HCT116 (cell line): ENCODE measurements at regions not wholly inside any gene's neighbourhood (a gene's known extent, or its start where the extent isn't known, plus 50 kb on each side); places are given as distances from the start of the nearest gene placed in this dataset.

ENCODE experiments used
- ATAC-seq: fragments of 200-7000 bp; cut with Tn5 transposase; 2 replicates; pipeline ENCODE4 v1.9.1; 2020; ENCODE audit warnings: mild to moderate bottlenecking, moderate library complexity
- BruUV-seq: library from RNA; stranded (reverse); fragments of 400-500 nt; replicated peaks from 2 replicates; lab custom pipeline; 2021; lab: Mats Ljungman, UMichigan
- CTCF ChIA-PET: fragments of 300-600 bp; sonication (Branson Sonifier 250); formaldehyde crosslinking; loops from one replicate; lab custom pipeline; 2021; ENCODE audit warnings: antibody characterized with exemption; lab: Charles Lee
- POLR2A ChIA-PET: fragments of 300-600, 350-600 bp; sonication (Branson Sonifier 250); formaldehyde crosslinking; loops from one replicate; lab custom pipeline; 2021; ENCODE audit warnings: antibody characterized with exemption; lab: Charles Lee
- RAD21 ChIA-PET, 2 experiments: fragments of 300-600 bp; sonication (Branson Sonifier 250); formaldehyde crosslinking; loops; one replicate each; lab custom pipeline; 2023; ENCODE audit warnings: low total read pairs in 2 of 2; ENCODE audit not compliant: uncharacterized antibody in 2 of 2, unreplicated experiment in 2 of 2, low non-redundant PET in 1 of 2; lab: Charles Lee
- DNase-seq: peaks from one replicate; pipeline ENCODE4 v3.0.0-alpha.2; 2010; ENCODE audit warnings: low read depth, low spot score
- H2AFZ ChIP-seq: fragments of 200-600 bp; shearing (Covaris generic), sonication (generic); 2 replicates; pipeline ENCODE4 v1.6.1; 2017; ENCODE audit warnings: low read depth, mixed run types, mixed read lengths, antibody characterized with exemption, low read length; ENCODE audit not compliant: poor library complexity, severe bottlenecking
- H3K27ac ChIP-seq: 2 replicates; pipeline ENCODE4 v1.5.1; 2012; ENCODE audit warnings: low read depth, low read length
- H3K27me3 ChIP-seq: fragments of 200-600 bp; sonication (generic); 2 replicates; pipeline ENCODE4 v1.6.1; 2016; ENCODE audit warnings: mixed run types, low read length, mixed read lengths; ENCODE audit not compliant: insufficient read depth
- H3K36me3 ChIP-seq, 2 experiments: fragments of 200-500 bp in 1 of 2; fragments of 200-600 bp in 1 of 2; sonication (Bioruptor generic) in 1 of 2; sonication (generic) in 1 of 2; 2 replicates each; pipeline versions ENCODE4 v1.5.1 to v1.6.1; 2014 to 2016; ENCODE audit warnings: low read length in 2 of 2, inconsistent platforms in 1 of 2, mixed read lengths in 1 of 2, mixed run types in 1 of 2; ENCODE audit not compliant: insufficient read depth in 2 of 2, control insufficient read depth in 1 of 2
- H3K4me1 ChIP-seq, 2 experiments: fragments of 200-600 bp in 1 of 2; sonication (generic) in 1 of 2; 2 replicates each; pipeline versions ENCODE4 v1.5.1 to v1.6.1; 2012 to 2017; ENCODE audit warnings: low read length in 2 of 2, inconsistent platforms in 1 of 2, mild to moderate bottlenecking in 1 of 2, mixed read lengths in 1 of 2, mixed run types in 1 of 2, moderate library complexity in 1 of 2; ENCODE audit not compliant: insufficient read depth in 2 of 2, control insufficient read depth in 1 of 2
- H3K4me2 ChIP-seq: fragments of 200-600 bp; sonication (generic); 2 replicates; pipeline ENCODE4 v1.6.1; 2017; ENCODE audit warnings: mixed run types, low read length, mixed read lengths
- H3K4me3 ChIP-seq, 2 experiments: fragments of 200-600 bp in 1 of 2; sonication (generic) in 1 of 2; replicated peaks in 1 of 2; 2 replicates each; pipeline ENCODE4 v1.5.1; 2011 to 2016; ENCODE audit warnings: low read length in 2 of 2, control low read depth in 1 of 2, low read depth in 1 of 2, mild to moderate bottlenecking in 1 of 2, mixed read lengths in 1 of 2, mixed run types in 1 of 2
- H3K79me2 ChIP-seq: fragments of 200-600 bp; sonication (generic); 2 replicates; pipeline ENCODE4 v1.6.1; 2017; ENCODE audit warnings: mild to moderate bottlenecking, mixed run types, low read length, moderate library complexity, mixed read lengths; ENCODE audit not compliant: insufficient read depth
- H3K9ac ChIP-seq: fragments of 200-600 bp; sonication (generic); 2 replicates; pipeline ENCODE4 v1.6.1; 2016; ENCODE audit warnings: low read length, mixed read lengths
- H3K9me2 ChIP-seq: fragments of 200-600 bp; sonication (generic), shearing (Covaris generic); 2 replicates; pipeline ENCODE4 v1.6.1; 2017; ENCODE audit warnings: mixed run types, mild to moderate bottlenecking, moderate library complexity; ENCODE audit not compliant: insufficient read depth
- H3K9me3 ChIP-seq, 2 experiments: fragments of 200-500 bp in 1 of 2; fragments of 200-600 bp in 1 of 2; sonication (Bioruptor generic) in 1 of 2; sonication (generic) in 1 of 2; 2 replicates each; pipeline ENCODE4 v1.6.1; 2014 to 2017; ENCODE audit warnings: low read length in 2 of 2, mixed read lengths in 2 of 2, inconsistent platforms in 1 of 2, low read depth in 1 of 2, mild to moderate bottlenecking in 1 of 2, mixed run types in 1 of 2, moderate library complexity in 1 of 2; ENCODE audit not compliant: control insufficient read depth in 1 of 2, insufficient read depth in 1 of 2
- H4K20me1 ChIP-seq: fragments of 200-600 bp; sonication (generic), shearing (Covaris generic); 2 replicates; pipeline ENCODE4 v1.6.1; 2017; ENCODE audit warnings: mixed run types, mild to moderate bottlenecking, moderate library complexity; ENCODE audit not compliant: insufficient read depth
- ATF3 ChIP-seq: IDR thresholded peaks from 2 replicates; pipeline ENCODE4 v1.6.1; 2012
- CEBPB ChIP-seq: IDR thresholded peaks from 2 replicates; pipeline ENCODE4 v1.6.1; 2012; ENCODE audit warnings: low read depth
- CTCF ChIP-seq, 3 experiments: fragments of 200-600 bp in 1 of 3; sonication (generic) in 1 of 3; IDR thresholded peaks in 2 of 3; conservative IDR thresholded peaks in 1 of 3; 2 replicates each; pipeline ENCODE4 v1.5.1; 2012 to 2017; ENCODE audit warnings: low read depth in 2 of 3, low read length in 2 of 3, antibody characterized with exemption in 1 of 3, borderline replicate concordance in 1 of 3, control low read depth in 1 of 3, mild to moderate bottlenecking in 1 of 3, mixed read lengths in 1 of 3, mixed run types in 1 of 3, moderate library complexity in 1 of 3; ENCODE audit not compliant: insufficient read depth in 1 of 3
- ELF1 ChIP-seq: IDR thresholded peaks from 2 replicates; pipeline ENCODE4 v1.6.1; 2012; ENCODE audit warnings: low read depth, borderline replicate concordance
- FOSL1 ChIP-seq: IDR thresholded peaks from 2 replicates; pipeline ENCODE4 v1.6.1; 2012; ENCODE audit warnings: low read depth
- JUND ChIP-seq: IDR thresholded peaks from 2 replicates; pipeline ENCODE4 v1.6.1; 2012
- POLR2A ChIP-seq: IDR thresholded peaks from 2 replicates; pipeline ENCODE4 v1.7.0; 2011; ENCODE audit warnings: borderline replicate concordance; ENCODE audit not compliant: insufficient read depth, insufficient read length; ENCODE audit errors: extremely low read depth
- POLR2AphosphoS5 ChIP-seq: IDR thresholded peaks from 2 replicates; pipeline ENCODE4 v1.6.1; 2011; ENCODE audit warnings: mild to moderate bottlenecking, low read depth, low read length, moderate library complexity
- RAD21 ChIP-seq: IDR thresholded peaks from 2 replicates; pipeline ENCODE4 v1.6.1; 2012; ENCODE audit warnings: low read depth, mild to moderate bottlenecking
- SP1 ChIP-seq: IDR thresholded peaks from 2 replicates; pipeline ENCODE4 v1.6.1; 2012; ENCODE audit warnings: low read depth
- ZNF274 ChIP-seq: fragments of 200-500 bp; sonication (Bioruptor generic); IDR thresholded peaks from 2 replicates; pipeline ENCODE4 v1.6.1; 2014; ENCODE audit warnings: mild to moderate bottlenecking, low read depth, low read length, inconsistent platforms
- intact Hi-C: fragments of 100-400 bp; cut with micrococcal nuclease; formaldehyde crosslinking; loops from 2 replicates; pipeline ENCODE4 v1.10.0; 2022

- ATAC-seq, result no peak
- RAD21 ChIA-PET, result no interaction called here
- Histone ChIP-seq H3K27me3 (peaks cover 7% of the 10 kb centered on the region; the same call in 1 of the 2 replicates), H3K9me2 (no peaks in the 10 kb centered on the region), H3K27ac (no peak overlapping the region), H3K4me3 (no peak overlapping the region), H3K79me2 (no peaks in the 10 kb centered on the region), H2AFZ (no peak overlapping the region), H4K20me1 (no peaks in the 10 kb centered on the region), H3K36me3 (no peaks in the 10 kb centered on the region), H3K9me3 (no peaks in the 10 kb centered on the region), H3K9ac (no peak overlapping the region), H3K4me1 (no peaks in the 10 kb centered on the region), H3K4me2 (no peak overlapping the region)
- TF ChIP-seq CEBPB, result no peak
- no peak for TF ChIP-seq SP1
- TF ChIP-seq ELF1, result no peak
- intact Hi-C loops, result no loop called here
- DNase-seq, result no peak
- no TSS peak for BruUV-seq
- CTCF ChIA-PET, result no interaction called here
- POLR2A ChIA-PET, result no interaction called here
Measured at GRCh38 chr18:24958001-24958400, 394.0 kb downstream of the ZNF521 start.

- ChIA-PET CTCF (no interaction called here), RAD21 (no interaction called here), POLR2A (no interaction called here)
- no peak overlapping the region for H2AFZ ChIP-seq
- no peak overlapping the region for H3K27ac ChIP-seq
- peaks cover 7% of the 10 kb centered on the region; the same call in 1 of the 2 replicates for H3K27me3 ChIP-seq
- BruUV-seq, result no TSS peak
- TF ChIP-seq RAD21 (no peak), CEBPB (no peak), POLR2A (no peak), ELF1 (no peak), JUND (no peak), ATF3 (no peak), ZNF274 (no peak), FOSL1 (no peak), POLR2AphosphoS5 (no peak), CTCF (IDR thresholded peaks at IDR 0.05 in 2 of 3, conservative IDR thresholded peaks at IDR 0.05 in 1 of 3; ENCODE audit: borderline replicate concordance in 1 of 3, insufficient read depth in 1 of 3, low read depth in 2 of 3, low read length in 2 of 3) (no peak)
- ATAC-seq, result no peak
- no peaks in the 10 kb centered on the region for H3K9me2 ChIP-seq
- no peak for DNase-seq
- H3K4me3 ChIP-seq, result no peak overlapping the region
- H3K79me2 ChIP-seq, result no peaks in the 10 kb centered on the region
- intact Hi-C loops, result no loop called here
- no peaks in the 10 kb centered on the region for H3K4me1 ChIP-seq
- H3K36me3 ChIP-seq, result no peaks in the 10 kb centered on the region
- H4K20me1 ChIP-seq, result no peaks in the 10 kb centered on the region
- no peak overlapping the region for H3K4me2 ChIP-seq
- H3K9me3 ChIP-seq, result no peaks in the 10 kb centered on the region
- no peak overlapping the region for H3K9ac ChIP-seq
Measured at GRCh38 chr18:24959051-24959476, 392.9 kb downstream of the ZNF521 start.
